ENCODE measurements at regions not wholly inside any gene's neighbourhood (a gene's known extent, or its start where the extent isn't known, plus 50 kb on each side); places are given as distances from the start of the nearest gene placed in this dataset.
"Not testable (repeated sequence)": the region's sequence is repeated elsewhere in the genome, so short reads cannot be mapped to it uniquely, and the experiment has no call there.

DNA sequence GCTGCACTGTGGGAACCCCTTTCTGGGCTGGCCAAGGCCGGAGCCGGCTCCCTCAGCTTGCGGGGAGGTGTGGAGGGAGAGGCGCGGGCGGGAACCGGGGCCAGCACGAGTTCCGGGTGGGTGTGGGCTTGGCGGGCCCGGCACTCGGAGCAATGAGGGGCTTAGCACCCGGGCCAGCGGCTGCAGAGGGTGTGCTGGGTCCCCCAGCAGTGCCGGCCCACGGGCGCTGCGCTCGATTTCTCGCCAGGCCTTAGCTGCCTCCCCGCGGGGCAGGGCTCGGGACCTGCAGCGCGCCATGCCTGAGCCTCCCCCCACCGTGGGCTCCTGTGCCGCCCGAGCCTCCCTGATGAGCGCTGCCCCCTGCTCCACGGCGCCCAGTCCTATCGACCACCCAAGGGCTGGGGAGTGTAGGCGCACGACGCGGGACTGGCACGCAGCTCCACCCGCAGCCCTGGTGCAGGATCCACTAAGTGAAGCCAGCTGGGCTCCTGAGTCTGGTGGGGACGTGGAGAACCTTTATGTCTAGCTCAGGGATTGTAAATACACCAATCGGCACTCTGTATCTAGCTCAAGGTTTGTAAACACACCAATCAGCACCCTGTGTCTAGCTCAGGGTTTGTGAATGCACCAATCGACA lies 180.8 kb upstream of the OTX2 start:
- DNase-seq: not testable (repeated sequence)

DNA sequence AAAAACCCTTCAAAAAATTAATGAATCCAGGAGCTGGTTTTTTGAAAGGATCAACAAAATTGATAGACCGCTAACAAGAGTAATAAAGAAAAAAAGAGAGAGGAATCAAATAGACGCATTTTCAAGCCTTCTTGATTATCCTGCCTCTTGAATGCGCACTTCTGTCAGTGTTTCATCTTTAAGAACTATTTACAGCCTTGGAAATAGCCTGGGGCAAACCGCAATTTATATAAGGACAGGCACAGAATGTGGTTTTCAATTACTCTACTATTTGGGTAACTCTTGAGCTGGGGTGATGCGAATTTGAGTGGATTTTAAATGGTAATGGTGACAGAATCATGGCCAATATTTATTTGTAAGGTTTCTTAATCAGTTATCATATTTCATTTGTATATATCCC lies 179.1 kb upstream of the OTX2 start:
- DNase-seq: no peak

DNA sequence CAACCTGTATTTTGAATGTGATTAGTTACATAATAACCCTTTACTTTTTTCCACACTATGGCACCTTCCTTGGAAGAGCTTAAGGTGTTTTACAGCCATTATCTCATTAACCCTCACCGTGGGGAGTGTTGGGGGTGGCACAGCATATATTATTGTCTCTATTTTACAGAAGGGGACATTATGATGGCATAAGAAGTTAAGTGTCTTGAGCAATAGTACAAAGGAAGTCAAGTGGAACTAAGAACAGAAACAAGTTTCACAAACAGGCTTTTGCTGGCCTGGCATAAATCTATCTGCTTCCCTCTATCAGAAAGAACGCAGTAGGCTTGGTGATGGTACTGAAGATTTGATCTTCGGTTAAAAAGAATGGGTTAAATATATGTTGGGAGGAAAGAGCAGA lies 169.7 kb upstream of the OTX2 start:
- no peak for DNase-seq

DNA sequence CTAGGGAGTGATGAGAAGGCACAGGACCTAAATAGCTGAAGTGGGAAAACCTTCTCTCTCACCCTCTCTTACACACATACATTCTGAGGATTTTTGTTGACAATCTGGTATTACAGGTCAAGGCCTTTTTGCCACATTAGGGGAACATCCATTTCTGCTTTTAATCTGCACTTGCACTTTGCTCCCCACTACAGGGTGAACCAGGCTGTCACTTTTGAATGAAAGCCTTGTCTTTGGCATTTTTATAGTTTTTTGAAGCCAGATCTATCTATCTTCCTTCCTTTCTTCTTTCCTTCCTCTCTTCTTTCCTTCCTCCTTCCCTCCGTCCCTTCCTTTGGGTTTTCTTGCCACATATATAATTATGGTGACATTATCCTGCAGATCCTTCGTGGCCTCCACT lies 165.9 kb upstream of the OTX2 start:
- DNase-seq: no peak

DNA sequence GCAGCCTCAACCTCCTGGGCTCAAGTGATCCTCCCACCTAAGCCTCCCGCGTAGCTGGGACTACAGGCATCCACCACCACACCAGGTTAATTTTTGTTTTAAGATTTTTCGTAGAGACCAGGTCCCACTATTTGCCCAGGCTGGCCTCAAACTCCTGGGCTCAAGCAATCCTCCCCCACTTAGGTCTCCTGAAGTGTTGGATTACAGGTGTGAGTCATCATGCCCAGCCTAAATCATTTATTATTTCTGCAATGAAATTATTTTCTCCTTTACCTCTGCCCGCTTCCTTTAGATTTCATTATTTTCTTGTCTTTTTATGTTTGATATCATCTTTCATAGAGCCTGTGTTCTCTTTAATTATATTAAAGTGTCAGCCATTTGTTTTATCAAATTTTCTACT lies 165.2 kb upstream of the OTX2 start:
- DNase-seq: no peak

DNA sequence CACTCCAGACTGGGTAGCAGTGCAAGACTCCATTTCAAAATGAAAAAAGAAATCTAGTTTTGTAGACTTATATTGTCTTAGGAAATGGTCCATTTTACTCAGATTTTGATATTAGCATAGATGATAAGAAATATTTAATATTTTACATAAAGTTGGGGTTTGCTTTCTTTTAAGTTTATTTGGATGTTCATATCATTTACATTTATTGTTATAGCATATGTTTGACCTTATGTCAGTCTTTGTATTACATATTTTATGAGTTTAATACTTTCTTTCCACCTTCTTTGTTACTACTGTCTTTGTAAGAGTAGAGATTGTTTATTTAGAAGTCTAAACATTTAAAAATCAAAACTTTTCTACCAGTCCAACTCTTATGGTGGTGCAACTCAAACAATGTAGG lies 162.7 kb upstream of the OTX2 start:
- no peak for DNase-seq

DNA sequence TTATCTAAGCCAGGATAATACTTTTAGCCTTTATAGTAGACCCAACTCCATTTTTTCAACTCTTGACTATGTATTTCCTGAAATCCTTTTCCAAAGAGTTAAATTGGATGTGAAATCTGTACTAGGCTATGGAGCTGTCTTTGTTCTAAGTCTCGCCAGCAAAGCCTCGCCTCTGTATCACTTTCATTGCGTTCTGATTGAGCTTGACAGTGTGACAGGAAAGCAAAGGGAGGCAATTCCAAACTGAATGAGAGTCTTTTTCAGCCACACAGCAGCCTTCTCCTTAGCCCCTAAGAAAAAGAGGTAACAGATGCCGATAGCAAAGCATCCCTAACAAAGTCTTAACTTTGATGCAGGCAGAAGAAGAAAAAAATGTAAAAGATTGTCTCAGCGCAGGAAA lies 154.6 kb upstream of the OTX2 start:
- no peak for DNase-seq

DNA sequence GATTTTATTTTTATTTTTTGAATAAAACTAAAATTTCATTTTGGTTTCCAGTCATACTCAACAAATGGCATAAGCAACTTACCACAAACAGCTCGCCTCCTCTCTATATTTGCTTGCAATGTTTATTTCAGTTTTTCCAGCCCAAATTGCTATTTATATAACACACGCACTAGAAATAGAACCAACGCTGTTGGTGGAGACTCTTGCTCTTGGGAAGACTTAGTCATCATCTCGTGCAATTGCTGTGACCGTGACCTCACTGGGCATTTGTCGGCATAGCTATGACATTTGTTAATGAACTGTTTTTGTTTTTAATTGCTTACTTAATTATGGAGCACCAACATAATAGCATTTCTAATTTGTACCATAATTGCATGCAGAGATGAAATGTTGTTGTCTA lies 153.1 kb upstream of the OTX2 start:
- no peak for DNase-seq

DNA sequence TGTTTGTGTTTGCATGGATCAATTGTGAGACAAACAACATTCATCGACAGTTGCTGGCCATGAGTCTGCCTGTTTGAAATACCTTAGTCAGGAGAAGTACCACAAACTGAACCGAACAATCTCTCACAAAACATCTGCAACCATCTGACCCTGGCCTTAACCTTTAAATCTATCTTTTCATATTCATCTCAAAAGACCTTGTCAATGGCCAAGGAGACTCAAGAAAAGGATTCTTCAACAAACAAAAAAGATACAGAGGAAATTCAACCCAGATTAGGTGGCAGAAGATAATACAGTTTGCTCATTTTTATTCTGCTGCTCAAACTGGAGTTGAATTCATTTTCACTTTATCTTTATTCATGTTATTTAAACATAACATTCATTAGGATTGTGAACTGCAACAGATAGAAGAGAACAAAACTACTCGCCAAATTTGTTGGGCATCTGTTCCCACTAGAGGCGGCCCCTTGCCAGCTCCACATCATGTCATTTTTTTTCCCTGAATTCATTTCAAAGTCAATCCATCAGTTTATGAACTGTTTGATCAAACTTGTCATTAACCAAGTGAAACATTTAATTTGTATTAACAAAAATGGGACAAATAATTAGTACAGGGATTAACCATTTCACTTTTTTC lies 152.3 kb upstream of the OTX2 start:
- DNase-seq: no peak

DNA sequence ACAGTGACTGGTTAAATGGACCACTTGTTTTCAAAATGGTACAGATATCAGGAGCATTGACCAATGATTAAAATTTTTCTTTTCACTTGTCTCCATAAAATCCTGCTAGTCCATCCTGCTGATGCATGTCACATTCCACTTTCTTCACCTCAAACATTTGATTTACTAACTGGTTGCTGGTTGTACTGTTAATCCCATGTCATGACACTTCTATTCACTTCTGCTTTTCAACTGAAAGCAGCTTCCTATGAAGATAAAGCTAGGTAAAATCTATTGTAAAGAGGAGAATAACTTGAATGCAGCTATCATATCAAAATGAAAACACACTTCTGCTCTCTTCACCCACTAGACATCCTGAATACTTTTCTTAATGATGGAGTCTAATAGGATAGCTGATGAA lies 149.6 kb upstream of the OTX2 start:
- no peak for DNase-seq

DNA sequence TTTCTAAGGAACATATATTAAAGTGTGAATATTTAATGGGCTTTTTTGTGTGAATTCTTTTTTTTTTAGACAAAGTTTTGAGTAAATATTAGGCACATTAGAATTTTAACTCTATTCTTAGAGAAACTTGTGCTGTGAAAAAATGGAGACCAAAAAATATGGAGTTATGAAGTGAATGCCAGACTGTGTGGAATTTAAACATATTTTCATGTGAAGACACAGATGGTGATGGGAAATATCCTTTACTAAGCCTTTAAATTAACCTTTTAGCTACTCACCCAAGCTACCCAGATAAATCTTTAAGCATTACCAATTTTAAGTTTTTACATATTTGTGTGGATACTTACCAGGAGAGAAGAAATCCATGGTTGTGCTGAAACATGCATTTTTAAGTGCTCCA lies 148.8 kb upstream of the OTX2 start:
- DNase-seq: no peak

DNA sequence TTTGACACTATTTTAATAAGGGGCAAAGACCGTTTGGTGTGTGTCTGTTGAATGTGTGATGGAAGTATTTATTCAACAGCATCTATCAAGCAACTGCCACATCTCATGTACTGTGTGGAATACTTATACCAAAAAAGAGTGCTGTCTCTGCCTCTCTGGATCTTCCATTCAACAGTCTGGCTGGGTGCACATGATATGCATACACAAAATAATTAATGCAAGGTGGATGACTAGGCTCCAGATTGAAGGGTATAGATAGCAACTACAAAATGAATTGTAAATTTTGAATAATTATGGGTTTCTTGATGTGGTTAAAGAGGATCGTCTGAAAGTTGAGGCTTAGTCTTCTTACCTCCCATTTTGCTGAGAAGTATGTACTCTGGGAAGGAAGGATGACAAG lies 145.9 kb upstream of the OTX2 start:
- no peak for DNase-seq

DNA sequence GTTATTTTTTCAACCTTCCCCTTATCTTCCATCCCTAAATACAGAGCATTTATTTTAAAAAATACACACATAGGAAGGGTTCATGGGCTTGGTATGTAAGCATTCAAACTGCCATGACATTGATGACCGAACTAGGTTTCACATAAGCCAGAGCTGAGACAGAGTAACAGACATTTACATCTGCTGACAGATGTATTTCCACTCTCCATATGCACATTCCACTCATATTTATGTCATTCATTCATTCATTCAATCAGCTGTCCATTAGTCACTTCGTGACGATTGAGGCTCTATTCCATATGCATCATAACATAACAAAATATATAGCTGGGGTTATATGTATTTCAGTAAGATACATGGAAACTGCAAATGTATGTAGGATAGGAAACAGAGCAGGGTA lies 145.5 kb upstream of the OTX2 start:
- no peak for DNase-seq

DNA sequence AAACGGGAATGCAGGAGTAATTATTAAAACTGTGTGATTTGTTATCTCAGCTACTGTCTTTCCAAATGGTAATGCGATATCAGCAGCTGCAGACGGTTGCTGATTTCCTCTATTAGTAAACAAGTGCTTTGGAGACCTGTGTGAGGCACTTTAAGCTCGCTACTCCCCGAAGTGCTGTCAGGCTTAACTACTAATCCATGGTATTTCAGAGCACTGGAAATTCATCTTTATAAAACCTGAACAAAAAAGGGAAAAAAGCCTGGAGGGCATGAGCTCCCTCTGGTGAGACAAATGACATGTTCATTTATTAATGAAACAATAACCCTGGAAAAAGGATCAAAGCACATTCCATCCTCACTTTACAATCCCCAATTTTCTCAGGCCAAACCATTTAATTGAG lies 143.6 kb upstream of the OTX2 start:
- no peak for DNase-seq

DNA sequence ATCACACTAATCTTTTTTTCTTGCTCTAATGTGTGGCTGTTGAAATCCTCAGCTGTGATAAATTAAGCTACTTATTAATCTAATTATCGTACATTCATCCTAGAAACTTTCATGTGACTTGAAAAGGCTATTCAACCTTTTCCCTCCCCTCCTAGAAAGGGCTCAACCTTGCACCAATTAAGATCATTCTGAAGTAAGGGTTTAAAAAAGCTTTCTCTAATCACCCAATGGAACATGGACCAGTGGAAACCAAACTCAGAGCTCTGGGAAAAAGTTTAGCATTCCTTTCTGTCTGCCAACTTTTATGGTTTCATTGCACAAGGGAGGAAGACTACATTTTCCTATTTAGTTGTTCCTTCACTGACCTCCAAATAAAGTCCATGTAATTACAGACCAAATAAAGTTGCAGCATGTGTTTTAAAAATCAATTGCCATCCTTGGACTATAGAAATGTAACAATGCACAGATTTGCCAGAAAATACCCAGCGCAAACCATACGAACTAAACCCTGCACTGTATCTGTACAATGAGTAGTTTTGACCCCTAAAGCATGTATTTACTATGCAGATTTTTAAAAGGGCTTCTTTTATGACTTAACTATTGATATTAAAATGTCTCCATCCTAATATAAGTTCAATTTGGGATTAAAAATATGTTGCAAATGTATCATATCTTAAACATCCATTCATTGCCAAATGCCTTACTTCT lies 142.6 kb upstream of the OTX2 start:
- no peak for DNase-seq

DNA sequence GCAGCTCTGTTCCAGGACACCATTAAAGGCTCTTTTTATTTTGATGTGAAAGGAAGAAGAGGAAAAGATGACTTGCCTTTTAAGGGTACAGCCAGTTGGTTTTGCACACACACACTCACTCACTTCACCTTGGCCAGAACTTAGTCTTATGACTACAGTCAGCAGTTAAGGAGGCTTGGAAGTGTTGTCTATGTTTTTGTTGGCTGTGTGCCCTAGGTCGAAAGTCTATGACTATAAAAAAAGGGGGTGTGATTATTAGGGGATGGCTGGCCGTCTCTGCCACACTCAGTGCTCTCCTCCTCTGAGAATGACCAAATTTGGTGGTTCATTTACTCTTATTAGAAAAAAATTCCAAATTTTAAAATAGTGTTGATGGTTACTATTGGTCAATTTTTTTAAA lies 139.5 kb upstream of the OTX2 start:
- DNase-seq: no peak

DNA sequence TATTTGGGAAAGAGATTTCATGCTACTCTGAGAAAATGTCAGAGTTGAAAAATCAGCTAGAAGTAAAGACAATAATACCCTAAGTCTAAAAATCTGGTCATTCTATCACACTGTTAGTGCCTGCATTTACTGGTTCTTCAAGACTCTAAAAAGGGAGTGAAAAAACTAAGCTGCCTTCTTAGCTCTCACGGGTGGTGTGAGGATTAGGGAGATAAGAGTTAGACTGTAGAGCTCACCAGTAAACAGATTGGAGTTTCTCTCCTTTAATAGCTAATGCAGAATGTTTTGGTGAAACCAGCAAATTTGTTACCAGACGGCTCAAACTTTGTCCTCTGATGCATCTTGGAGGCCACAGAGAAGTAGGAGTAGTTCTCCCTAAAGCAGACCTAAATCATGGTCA lies 135.0 kb upstream of the OTX2 start:
- DNase-seq: no peak

DNA sequence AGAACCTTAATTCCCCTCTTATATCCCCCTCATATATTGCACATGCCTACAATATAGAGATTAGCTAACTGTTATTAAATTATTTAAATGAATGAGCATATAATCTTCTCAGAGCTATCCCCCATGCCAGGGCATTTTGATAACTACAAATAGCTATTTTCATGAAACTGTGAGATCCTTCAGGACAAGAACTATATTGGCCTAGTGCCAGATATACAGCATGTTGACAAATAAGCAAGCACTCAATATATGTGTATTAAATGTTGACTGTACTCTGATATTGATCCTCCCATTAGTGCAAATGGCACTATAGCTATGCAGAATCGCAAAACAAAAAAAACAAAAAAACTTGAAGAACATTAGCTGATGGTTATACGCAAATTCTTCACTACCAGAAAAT lies 134.1 kb upstream of the OTX2 start:
- DNase-seq: no peak

DNA sequence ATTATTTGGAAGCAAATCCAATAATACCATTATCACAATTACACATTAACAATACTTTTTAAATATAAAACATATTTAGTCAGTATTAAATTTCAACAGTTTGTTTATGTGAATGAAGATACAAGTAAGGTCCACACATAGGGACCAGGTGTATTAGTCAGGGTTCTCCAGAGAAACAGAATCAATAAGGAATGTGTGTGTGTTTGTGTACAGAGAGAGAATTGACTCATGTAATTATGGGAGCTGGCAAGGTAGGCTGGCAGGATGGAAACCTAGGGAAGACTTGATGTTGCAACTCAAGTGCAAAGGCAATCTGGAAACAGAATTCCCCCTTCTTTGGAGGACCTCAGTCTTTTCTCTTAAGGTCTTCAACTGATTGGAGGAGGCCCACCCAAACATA lies 123.2 kb upstream of the OTX2 start:
- DNase-seq: no peak

DNA sequence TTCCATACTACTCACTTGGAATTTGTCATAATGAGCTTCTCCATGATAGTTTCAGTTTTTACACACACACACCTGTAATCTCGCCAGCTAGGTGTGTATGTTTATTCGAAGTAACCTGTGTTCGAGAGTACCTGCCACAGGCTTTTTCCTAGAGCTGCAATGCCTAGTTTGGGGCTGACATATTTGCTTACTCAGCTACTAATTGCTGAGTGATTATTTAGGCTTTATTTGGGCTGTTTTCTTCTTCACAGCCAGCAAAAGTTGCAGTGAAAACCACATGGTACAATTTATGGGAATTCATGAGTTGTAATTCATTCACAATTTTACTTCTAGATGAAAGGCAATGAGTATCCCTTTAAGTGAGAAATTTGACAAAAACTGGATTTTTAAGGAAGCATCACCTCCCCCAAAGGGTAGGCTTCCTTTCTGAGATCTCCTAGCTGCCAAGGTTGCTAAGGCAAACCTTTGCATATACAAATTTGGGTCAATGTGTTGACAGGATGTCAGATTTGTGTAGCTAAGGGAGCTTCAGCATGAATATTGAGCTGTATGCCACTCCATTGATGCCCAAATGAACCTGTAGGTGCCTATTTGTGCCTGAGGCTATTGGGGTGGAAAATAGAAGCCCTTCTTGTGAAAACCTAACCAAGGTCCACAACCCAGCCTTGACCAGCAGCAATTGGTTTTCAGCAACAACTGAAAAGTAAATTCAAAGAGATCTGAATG lies 108.7 kb upstream of the OTX2 start:
- DNase-seq: no peak

DNA sequence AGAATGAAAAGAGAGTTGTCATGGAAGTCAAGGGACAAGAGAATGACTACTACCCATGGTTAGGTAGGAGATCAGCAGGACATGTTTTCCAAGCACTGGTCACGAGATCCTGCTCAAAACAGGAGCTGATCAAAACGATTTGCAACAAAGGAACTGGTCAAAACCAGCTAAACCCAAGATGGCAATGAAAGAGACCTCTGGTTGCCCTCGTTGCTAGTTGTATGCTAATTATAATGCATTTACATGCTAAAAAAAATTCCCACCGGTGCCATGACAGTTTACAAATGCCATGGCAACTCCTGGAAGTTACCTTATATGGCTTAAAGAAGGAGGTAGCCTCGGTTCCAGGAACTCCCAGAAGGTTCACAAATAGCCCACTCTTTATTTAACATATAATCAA lies 95.0 kb upstream of the OTX2 start:
- no peak for DNase-seq

DNA sequence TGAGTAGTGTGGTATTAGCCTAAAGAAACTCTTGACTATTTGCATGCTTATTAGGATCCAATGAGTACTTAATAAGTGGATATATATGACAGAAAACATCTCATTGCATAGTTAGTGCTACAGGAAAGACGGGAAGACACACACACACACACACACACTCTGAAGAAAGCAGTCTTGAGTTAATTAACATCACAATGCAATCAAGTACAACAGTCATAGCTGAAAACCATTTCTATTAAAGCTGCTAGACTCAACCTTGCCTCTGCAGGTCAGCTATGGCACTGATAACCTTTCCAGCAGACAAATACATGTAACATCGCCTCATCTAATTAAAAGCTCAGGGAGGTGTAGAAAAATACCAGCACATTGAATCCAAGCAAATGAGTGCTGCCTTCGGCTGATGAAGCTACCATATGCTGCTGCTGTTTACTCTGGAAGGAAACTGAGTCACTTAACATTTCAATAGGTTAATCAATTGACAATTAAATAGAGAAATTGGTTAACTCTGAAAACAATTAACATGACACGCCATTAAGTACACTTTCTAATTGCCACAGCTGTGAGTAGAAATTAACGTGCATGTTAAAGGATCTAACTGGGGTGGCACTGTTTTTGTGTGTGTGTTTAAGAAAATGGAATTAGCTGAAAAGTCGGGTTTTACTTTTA lies 93.2 kb upstream of the OTX2 start:
- DNase-seq: no peak

DNA sequence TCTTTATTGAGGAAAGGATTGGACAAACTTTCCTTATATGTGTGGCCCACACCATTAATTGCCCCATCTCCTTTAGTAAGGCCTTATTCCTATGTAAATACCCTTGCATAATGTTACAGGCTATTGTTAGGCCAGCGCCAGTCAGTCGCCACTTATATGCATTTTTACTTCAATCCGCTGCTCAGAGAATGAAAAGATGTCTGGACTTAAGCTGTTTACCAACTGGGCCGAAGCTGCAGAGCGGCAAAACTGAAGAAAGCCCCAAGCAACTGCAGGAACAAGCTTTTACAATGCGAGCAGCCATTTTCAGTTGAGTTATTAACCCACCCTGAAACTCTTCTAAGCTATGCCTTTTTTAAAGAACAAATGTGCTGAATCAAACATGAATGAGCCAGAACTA lies 92.1 kb upstream of the OTX2 start:
- DNase-seq: no peak

All from midbrain (tissue), 1 donor.